GM19455 (cell line): ENCODE measurements at regions not wholly inside any gene's neighbourhood (a gene's known extent, or its start where the extent isn't known, plus 50 kb on each side); places are given as distances from the start of the nearest gene placed in this dataset.
"Not testable (repeated sequence)": the region's sequence is repeated elsewhere in the genome, so short reads cannot be mapped to it uniquely, and the experiment has no call there.

Experiments used
- ATAC-seq: cut with Tn5 transposase; IDR thresholded peaks from one replicate; pipeline ENCODE4 v1.9.1; 2021; ENCODE audit not compliant: unreplicated experiment

DNA sequence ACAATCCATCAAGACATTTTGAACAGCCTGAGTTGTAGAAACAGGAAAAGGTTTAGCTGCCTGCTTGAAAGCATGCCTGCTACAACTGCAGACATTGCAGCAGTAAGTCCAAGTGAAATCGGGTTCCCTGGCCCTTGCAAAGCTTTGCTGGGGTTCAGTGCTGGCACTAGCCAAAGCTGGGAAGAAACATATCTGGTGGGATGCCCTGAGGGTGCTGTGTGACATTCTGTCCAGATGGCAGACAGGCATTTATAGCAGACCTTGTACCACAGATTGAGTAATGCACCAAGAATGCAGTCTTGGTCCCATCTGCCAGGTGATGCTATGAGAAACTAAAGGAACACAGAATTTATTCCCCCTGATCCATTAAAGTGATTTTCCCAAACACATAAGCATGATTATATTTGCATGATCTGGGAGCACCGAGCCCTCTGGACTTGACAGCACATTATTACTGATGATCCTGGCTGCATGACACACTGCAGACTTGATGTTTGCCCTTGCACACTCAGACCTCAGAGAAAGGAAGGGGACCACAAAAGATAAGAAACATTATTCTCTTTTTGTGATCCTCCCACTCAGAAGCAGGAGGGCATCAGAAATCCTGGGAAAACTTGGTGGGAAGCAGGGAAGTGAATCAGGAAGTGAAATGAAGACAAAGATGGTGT, 223.7 kb upstream of the FAM78B start:
- ATAC-seq = no peak

DNA sequence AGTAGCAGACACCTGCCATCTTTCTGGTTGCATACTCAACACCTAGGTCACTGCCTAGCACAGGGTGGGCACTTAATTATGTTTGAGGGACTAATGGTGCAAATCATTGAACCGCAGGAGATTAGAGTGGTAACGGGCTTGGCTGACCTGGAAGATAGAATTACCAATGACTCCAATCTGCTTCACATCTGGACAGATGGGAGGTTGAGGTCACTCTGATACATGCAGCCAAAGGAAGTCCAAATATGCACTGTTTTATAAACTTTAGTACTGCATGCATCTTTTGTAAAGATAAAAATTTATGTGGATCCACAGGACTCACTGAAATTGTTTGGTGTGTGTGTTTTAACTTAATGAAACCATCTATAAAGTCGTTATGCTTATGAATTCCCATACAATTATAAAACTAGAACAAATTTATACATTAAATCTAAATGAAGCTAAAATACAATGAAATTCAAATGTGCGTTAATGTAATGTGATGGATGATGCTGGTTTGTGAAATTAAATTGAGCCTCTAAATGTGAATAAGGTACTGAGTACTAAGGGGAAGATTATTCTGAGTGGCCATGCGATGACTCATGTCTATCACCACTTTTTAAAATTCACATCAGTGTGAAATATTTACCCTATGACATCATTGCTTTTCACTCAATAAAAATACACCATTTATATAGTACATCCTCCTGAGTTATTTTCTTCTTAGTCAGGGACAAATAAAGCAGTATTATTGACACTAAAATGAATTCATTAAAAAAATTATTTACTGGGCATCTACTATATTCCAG, 224.7 kb upstream of the FAM78B start:
- ATAC-seq = no peak

DNA sequence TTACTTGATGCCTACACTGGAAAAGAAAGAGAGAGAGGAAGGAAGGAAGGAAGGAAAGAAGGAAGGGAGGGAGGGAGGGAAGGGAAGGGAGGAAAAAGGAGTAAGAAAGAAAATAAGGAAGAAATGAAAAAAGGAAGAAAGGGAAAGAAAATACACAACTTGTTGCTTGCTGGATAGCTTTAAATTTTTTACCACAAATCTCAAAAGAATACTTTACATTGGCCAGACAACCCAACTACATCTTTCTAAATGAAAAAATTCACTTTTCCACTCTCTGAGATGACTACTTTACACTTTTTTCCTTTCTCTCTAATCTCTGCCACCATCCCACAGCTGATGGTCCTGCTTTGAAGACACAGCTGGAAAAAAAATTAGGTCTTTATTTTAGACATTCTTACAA, 228.9 kb upstream of the FAM78B start:
- ATAC-seq = no peak

DNA sequence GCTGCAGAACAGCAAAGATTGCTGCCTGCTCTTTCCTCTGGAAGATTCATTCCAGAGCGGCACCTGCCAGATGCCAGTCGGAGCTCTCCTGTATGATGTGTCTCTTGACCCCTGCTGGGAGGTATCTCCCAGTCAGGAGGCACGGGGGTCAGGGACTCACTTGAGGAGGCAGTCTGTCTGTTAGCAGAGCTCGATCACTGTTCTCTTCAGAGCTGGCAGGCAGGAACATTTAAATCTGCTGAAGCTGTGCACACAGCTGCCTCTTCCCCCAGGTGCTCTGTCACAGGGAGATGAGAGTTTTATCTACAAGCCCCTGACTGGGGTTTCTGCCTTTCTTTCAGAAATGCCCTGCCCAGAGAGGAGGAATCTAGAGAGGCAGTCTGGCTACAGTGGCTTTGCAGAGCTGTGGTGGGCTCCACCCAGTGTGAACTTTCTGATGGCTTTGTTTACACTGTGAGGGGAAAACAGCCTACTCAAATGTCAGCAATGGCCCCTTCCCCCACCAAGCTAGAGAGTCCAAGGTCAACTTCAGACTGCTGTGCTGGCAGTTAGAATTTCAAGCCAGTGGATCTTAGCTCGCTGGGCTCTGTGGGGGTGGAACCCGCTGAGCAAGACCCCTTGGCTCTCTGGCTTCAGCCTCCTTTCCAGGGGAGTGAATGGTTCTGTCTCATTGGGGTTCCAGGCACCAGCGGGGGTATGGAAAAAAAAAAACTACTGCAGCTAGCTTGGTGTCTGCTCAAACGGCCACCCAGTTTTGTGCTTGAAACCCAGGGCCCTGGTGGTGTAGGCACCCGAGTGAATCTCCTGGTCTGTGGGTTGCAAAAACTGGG, 242.7 kb upstream of the FAM78B start:
- not testable (repeated sequence) for ATAC-seq

DNA sequence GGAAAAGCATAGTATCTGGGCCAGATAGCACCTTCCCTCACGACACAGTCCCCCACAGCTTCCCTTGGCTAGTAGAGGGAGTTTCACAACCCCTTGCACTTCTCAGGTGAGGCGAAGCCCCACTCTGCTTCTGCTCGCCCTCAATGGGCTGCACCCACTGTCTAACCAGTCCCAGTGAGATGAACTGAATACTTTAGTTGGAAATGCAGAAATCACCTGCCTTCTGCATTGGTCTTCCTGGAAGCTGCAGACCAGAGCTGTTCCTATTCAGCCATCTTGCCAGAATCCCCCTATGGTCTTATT, 243.2 kb upstream of the FAM78B start:
- ATAC-seq = no peak

DNA sequence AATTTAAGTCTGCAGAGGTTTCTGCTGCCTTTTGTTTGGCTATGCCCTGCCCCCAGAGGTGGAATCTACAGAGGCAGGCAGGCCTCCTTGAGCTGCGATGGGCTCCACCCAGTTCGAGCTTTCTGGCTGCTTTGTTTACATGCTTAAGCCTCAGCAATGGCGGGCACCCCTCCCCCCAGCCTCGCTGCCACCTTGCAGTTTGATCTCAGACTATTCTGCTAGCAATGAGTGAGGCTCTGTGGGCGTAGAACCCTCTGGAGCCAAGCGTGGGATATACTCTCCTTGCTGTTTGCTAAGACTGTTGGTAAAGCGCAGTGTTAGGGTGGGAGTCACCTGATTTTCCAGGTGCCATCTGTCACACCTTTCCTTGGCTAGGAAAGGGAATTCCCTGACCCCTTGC, 250.0 kb upstream of the FAM78B start:
- ATAC-seq = not testable (repeated sequence)

DNA sequence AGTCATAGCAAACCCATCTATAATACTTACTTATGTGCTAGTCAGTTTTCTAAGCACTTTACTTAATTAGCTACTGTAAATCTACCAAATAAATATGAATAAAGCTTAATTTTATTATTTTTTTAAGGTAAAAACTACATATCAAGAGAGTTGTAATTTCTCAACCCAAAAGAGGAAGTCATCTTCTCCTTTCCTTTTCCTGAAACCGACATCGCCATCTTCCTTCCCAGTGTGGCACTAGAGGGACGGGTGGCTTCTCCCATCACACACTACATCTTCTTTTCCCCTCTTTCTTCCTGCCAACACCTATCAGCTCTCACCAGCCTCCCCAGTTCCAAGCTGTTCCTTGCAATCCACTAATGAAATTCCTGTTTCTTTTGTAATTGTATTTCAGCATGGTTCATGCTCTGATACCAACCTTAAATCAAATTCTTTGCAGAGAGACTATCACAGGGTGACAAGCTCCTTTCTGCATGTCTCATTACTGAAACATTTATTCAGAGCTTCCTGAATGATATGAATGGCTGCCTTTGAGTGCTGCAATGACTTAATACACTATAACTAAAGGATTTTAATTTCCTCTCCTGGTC, 251.6 kb upstream of the FAM78B start:
- no peak for ATAC-seq

DNA sequence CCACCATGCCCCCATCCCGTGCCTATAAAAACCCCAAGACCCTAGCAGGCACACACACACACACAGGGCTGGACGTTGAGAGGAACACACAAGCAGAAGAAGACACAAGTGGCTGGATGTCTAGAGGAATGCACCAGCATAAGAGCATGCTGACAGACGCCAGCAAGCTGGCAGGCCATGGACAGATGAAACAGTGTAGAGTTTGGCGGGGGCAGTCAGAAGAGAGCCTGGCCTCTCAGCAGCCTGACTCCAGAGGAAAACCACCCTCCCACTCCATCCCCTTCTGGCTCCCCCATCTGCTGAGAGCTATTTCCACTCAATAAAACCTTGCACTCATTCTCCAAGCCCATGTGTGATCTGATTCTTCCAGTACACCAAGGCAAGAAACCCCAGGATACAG, 255.8 kb upstream of the FAM78B start:
- not testable (repeated sequence) for ATAC-seq

DNA sequence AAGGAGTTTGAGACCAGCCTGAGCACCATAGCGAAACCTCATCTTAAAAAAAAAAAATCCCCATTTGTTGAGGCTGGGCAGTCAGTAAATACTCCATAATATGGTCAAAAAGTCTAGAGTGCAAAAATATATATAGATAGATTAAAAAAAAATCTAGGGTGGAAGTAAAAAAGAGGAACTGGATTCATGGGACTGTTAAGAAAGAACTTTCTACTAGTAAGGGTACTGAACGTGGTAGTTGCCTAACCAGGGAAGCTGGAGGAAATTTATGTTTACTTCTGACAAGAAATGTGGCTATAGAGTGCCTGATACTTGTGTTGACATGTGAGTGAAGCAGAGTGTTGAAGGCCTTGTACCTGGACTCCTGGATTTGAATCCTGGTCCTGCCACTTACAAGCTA, 265.9 kb upstream of the FAM78B start:
- no peak for ATAC-seq

DNA sequence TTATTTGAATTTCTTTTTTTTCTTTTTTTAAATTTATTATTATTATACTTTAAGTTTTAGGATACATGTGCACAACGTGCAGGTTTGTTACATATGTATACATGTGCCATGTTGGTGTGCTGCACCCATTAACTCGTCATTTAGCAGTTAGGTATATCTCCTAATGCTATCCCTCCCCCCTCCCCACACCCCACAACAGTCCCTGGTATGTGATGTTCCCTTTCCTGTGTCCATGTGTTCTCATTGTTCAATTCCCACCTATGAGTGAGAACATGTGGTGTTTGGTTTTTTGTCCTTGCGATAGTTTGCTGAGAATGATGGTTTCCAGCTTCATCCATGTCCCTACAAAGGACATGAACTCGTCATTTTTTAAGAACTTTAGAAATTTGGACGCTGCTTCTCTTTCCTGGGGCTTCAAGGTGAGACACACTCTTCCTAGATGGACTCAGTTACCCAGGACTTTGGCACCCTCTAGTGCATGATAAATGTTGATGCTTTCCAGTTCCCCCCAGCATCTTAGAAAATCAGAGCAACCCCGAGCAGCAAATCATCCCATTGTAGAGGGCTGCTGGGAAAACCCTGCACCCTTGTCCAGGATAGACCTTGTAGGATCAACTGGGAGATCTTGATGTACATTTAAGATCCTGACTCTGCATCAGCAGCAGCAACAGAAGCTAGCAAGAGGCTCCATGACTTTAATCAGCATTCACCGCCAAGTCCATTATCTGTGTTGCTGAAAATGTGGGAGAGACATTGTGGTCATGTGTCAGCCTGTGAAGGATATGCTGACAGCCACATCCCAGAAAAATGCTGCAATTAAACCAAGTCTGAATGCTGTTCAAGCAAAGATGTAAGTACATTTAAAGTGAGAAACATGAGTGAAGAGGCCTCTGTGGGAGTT, 266.9 kb upstream of the FAM78B start:
- ATAC-seq = not testable (repeated sequence)

DNA sequence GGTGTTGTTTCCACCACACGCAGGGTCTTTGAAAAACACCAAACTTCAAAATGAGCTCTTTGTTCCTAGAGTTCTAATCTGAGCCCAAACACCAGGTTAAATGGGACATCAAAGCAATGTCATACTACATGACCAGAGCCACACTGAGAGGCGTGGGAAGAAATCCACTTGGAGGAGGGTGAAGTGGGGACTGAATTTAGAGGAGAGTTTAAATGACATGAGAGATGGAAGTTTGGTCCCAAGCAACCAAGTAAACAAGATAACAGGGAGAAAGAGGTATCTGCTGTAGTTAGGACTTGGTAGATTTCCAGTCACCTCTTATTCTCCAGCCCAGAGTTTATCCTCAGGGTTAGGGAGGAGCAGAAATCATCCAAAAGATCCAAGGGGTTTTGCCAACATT, 290.9 kb upstream of the FAM78B start:
- no peak for ATAC-seq

DNA sequence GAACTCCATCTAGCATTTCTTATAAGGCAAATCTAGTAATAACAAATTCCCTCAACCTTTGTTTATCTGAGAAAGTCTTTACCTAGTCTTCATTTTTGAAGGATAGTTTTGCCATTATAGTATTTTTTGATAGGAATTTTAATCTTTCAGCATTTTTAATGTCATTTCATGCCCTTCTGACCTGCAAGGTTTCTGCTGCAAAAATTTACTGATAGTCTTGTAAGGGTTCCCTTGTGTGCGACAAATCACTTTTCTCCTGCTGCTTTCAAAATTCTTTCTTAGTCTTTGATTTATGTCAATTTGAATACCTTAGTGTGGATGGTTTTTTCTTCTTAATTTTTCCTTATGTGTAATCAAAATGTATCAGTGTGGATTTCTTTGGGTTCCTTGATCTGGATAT, 297.5 kb upstream of the FAM78B start:
- no peak for ATAC-seq

DNA sequence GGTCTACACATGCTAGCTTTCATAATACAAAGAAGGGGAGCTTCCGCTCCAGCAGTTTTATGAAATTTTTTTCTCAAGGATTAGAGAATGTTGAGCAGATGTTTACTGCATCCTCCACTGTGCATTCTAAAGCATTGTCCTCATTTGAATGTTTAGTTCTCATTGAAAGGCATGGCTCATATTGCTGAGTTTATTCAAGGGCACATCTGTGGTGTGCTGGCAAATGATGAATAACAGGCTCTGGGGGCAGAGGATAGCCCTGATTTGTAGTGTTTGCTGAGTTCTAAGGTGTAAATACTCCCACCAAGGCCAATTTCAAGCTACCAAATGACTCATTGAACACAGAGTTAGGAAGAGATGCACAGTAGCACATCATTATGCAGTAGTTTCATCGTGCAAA, 303.2 kb upstream of the FAM78B start:
- ATAC-seq = no peak

DNA sequence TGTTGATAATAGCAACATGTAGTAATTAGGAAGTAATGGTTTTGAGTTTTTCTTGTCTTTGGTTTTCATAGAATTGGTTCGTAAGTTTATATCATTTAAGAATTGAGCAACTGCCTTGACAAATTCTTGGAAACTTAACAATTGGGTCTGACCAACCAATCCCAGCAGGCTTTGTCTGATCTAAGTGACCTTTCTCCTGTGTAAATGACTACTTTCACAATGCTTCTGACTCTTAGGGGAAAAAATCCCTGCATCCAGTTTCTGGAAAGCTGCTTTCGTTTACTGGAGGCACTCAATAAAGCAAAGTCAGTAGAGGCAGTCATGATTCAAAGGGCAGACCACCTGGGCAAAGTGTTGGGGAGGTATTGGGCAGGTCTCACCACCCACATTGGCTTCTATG, 303.6 kb upstream of the FAM78B start:
- no peak for ATAC-seq

DNA sequence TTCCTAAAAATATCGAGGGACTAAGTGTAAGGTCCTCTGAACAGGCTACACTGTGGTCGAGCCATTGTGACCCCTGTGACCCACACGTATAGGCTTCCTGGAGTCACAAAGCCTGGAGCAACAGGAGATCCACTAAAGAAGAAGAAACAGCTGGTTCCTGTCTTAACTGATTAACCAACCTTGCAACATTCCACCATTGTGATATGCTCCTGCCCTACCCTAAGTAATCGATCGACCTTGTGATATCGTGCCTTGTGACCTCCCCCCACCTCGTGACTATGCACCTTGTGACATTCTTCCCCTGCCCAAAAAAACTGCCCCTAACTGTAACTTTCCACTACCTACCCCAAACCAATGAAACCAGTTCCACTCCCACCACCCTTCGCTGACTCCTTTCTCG, 304.6 kb upstream of the FAM78B start:
- ATAC-seq = no peak

DNA sequence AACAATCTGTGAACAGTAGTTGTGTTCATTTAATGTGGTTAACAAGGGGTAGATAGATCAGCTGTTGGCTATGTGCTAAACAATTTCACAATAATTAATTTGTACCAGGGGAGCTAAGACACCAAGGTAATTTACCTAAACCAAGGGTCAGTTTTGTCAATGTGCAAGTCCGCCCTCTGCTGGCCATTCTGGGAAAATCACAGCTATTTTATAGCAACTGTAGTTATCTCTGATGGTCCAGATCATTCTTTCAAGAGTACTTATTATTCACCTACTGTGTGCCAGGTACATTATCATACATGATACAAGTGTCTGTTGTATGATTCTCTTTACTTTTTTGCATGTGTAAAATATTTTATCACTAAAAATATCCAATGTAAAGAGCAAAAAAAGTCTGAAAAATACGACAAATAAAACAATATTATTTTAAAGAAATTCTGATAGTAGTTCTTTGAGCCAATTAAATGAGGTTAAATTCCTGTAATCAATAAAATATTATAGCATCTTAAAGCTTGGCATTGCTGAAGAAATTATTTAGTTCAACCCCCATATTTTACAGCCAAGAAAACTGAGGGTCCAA, 312.3 kb upstream of the FAM78B start:
- no peak for ATAC-seq

DNA sequence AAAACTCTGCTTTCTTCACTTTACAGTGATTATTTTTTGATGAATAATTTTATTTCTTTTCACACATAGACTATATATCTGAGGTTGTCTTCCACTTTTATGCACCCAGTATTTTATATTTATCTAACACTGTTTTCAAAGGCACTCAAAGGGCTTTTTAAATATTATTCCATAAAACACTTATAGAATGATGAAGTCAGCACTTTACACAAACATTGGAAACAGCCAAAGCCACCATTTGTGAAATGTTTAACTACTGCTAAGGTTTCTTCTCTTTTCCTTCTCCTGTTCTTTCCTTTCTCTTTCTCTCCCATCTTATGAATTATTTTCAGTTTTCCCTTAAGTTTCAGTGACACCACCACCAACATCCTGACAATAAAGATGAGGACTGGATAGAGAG, 317.7 kb upstream of the FAM78B start:
- ATAC-seq = no peak

DNA sequence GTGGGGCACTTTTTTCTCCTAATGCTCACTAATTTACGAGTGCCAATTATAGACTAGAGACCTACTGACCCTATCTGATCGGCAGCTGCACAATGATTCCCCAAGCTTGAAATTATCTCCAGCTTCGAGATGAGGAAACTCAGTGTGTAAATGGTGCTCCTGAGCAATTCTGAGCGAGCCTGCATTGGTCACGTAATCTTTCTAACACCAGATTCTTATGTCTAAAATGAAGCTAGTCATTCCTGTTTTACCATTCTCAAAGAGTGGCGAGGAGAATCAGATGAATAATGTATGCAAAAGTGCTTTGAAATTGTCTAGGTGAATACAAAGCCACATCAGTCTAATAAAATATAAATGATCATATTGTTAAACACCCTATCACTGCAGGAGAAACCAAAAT, 318.1 kb upstream of the FAM78B start:
- no peak for ATAC-seq

DNA sequence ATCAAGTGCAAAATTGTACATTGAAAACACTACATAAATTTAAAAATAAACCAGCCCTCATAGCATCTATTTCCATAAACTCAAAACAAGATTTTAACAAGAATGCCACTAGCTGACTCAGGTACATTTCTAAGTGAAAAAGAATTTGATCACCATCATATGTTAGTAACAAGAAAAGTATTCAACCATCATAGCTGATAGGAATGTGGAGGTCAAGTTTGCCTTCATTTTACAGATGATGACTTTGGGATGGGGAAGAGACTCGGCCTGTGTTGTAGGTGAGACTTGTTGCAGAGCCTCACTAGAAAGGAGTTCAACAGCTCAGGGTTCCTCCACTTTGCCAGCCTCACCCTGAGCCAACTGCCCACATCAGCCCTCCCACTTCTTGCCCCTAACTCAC, 318.8 kb upstream of the FAM78B start:
- no peak for ATAC-seq

DNA sequence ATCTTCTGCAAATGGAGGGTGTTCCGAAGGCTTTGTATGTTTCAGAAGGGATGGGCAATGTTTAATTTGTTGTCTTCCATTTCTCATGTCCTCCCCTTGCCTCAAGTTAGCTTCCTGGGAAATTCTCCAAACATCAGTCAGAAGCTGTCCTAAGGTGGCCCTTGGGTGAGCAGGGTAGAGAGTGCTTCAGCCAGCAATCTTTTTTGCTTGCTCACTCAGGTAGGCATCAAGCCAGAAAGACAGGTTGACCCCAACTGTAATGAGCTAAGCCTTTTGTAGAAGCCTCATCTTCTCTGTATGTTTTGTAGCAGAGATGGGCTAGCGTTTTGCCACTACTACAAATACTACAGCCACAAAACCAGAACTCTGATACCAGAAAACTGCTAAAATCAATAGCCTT, 321.5 kb upstream of the FAM78B start:
- ATAC-seq = no peak

DNA sequence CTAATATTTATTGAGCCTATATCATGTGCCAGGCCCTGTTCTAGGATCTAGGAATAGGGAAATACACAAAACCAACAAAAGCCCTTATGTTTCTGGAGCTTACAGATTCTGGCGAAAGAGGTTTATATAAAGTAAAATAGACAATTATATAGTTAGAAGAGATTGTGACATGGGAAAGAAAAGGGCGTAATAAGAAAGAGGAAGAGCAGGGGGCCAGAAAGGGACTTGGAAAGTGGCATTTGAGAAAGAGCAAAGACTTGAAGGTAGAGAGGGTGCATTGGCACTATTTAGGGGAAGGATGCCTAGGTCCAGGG, 322.5 kb upstream of the FAM78B start:
- no peak for ATAC-seq
